GM10266 (cell line): ENCODE measurements at regions not wholly inside any gene's neighbourhood (a gene's known extent, or its start where the extent isn't known, plus 50 kb on each side); places are given as distances from the start of the nearest gene placed in this dataset.

Experiments
- DNase-seq: peaks from one replicate; pipeline ENCODE4 v3.0.0; 2012; ENCODE audit errors: extremely low spot score
- CTCF ChIP-seq: IDR thresholded peaks from 2 replicates; pipeline ENCODE4 v1.5.1; 2012; ENCODE audit warnings: mild to moderate bottlenecking, low read depth; ENCODE audit not compliant: control insufficient read depth, insufficient read depth; ENCODE audit errors: missing control alignments

- no peak for TF ChIP-seq CTCF
- DNase-seq: no peak
Observed at GRCh38 chr11:92589512-92589911, 364.9 kb downstream of the FAT3 start.

GRCh38 chr11:92591521-92591920, 366.9 kb downstream of the FAT3 start:
- TF ChIP-seq CTCF: no peak
- no peak for DNase-seq

GRCh38 chr11:92594251-92594650, 369.6 kb downstream of the FAT3 start:
- no peak for DNase-seq
- no peak for TF ChIP-seq CTCF

GRCh38 chr11:92595052-92595451, 370.4 kb downstream of the FAT3 start:
- TF ChIP-seq CTCF: no peak
- no peak for DNase-seq

GRCh38 chr11:92596596-92597317, 372.1 kb downstream of the FAT3 start:
- no peak for DNase-seq
- TF ChIP-seq CTCF: no peak

- DNase-seq: no peak
- no peak for TF ChIP-seq CTCF
Observed at GRCh38 chr11:92601048-92601447, 368.4 kb upstream of the MTNR1B start.

- TF ChIP-seq CTCF: no peak
- DNase-seq: no peak
Observed at GRCh38 chr11:92605667-92606066, 363.8 kb upstream of the MTNR1B start.
